ENCODE measurements at regions not wholly inside any gene's neighbourhood (a gene's known extent, or its start where the extent isn't known, plus 50 kb on each side); places are given as distances from the start of the nearest gene placed in this dataset.

GRCh38 chr20:18909254-18909653 is 95.7 kb downstream of the SCP2D1 start:
- no peak for FAIRE-seq
- Histone ChIP-seq H2AFZ (ENCODE audit: control insufficient read depth, low read length) (no peak overlapping the region), H3K79me2 (ENCODE audit: control insufficient read depth, insufficient read depth, low read length) (no peaks in the 10 kb centered on the region), H3K36me3 (ENCODE audit: control insufficient read depth in 2 of 2, extremely low read depth in 1 of 2, insufficient read depth in 2 of 2, low read length in 2 of 2) (no peaks in the 10 kb centered on the region), H3K9ac (ENCODE audit: control insufficient read depth, extremely low read depth, insufficient read depth, low read length) (no peak overlapping the region), H3K4me1 (ENCODE audit: control insufficient read depth, extremely low read depth, insufficient read depth, low read length) (no peaks in the 10 kb centered on the region), H3K27me3 (ENCODE audit: control insufficient read depth, extremely low read depth, insufficient read depth, low read length) (no peaks in the 10 kb centered on the region), H3K4me2 (ENCODE audit: control insufficient read depth, extremely low read depth, insufficient read depth, low read depth, low read length) (no peak overlapping the region), H3K27ac (ENCODE audit: control insufficient read depth, insufficient read depth, low read length) (no peak overlapping the region), H4K20me1 (ENCODE audit: control insufficient read depth, extremely low read depth, insufficient read depth, low read length) (no peaks in the 10 kb centered on the region), H3K9me1 (ENCODE audit: control insufficient read depth, extremely low read depth, insufficient read depth, low read length) (no peaks in the 10 kb centered on the region), H3K9me3 (ENCODE audit: control insufficient read depth, low read depth, low read length) (no peaks in the 10 kb centered on the region), H3K4me3 (ENCODE audit: control insufficient read depth in 2 of 3, extremely low read depth in 1 of 3, insufficient read depth in 2 of 3, low read depth in 1 of 3, low read length in 3 of 3) (no peak overlapping the region)
- dilution Hi-C loops (cut with MboI; ENCODE audit: extremely low pct_ligation_motif_present, low sequenced_read_pairs), result no loop called here
- TF ChIP-seq EZH2 (IDR thresholded peaks at IDR 0.05; ENCODE audit: low read length), result no peak
- TF ChIP-seq, protein P1, sequence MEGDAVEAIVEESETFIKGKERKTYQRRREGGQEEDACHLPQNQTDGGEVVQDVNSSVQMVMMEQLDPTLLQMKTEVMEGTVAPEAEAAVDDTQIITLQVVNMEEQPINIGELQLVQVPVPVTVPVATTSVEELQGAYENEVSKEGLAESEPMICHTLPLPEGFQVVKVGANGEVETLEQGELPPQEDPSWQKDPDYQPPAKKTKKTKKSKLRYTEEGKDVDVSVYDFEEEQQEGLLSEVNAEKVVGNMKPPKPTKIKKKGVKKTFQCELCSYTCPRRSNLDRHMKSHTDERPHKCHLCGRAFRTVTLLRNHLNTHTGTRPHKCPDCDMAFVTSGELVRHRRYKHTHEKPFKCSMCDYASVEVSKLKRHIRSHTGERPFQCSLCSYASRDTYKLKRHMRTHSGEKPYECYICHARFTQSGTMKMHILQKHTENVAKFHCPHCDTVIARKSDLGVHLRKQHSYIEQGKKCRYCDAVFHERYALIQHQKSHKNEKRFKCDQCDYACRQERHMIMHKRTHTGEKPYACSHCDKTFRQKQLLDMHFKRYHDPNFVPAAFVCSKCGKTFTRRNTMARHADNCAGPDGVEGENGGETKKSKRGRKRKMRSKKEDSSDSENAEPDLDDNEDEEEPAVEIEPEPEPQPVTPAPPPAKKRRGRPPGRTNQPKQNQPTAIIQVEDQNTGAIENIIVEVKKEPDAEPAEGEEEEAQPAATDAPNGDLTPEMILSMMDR (optimal IDR thresholded peaks at IDR 0.05 in 1 of 3, IDR thresholded peaks at IDR 0.05 in 1 of 3, conservative IDR thresholded peaks at IDR 0.05 in 1 of 3; ENCODE audit: extremely low read depth in 1 of 3, insufficient read depth in 2 of 3, low read length in 3 of 3), result no peak
- no peak for DNase-seq (ENCODE audit: low read depth, low spot score)

DNA sequence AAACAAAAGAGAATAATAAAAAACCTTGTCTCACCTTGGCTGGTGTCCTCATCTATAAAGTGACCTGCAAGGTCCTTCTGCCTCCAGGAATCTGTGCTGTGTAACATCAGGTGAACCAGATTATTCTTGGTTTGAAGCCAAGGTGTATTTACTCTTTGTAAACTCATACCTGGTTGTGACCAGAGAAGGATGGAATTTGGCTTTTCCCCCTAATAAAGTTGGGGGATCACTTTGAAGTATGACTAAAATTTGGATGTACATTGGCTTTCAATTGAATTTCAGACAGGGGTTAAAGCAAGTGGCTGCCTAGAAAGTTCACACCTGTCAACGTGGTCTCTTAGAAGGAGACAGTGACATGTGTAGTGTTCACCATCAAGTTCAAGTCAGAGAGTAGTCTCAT is 100.1 kb downstream of the SCP2D1 start:
- no peak overlapping the region for H3K4me2 ChIP-seq (ENCODE audit: control insufficient read depth, extremely low read depth, insufficient read depth, low read depth, low read length)
- H4K20me1 ChIP-seq (ENCODE audit: control insufficient read depth, extremely low read depth, insufficient read depth, low read length), result no peaks in the 10 kb centered on the region
- no peaks in the 10 kb centered on the region for H3K27me3 ChIP-seq (ENCODE audit: control insufficient read depth, extremely low read depth, insufficient read depth, low read length)
- H2AFZ ChIP-seq (ENCODE audit: control insufficient read depth, low read length), result no peak overlapping the region
- H3K9me3 ChIP-seq (ENCODE audit: control insufficient read depth, low read depth, low read length), result no peaks in the 10 kb centered on the region
- FAIRE-seq (no peak), DNase-seq (ENCODE audit: low read depth, low spot score) (no peak)
- H3K9ac ChIP-seq (ENCODE audit: control insufficient read depth, extremely low read depth, insufficient read depth, low read length), result no peak overlapping the region
- no peak overlapping the region for H3K27ac ChIP-seq (ENCODE audit: control insufficient read depth, insufficient read depth, low read length)
- no peaks in the 10 kb centered on the region for H3K79me2 ChIP-seq (ENCODE audit: control insufficient read depth, insufficient read depth, low read length)
- no peaks in the 10 kb centered on the region for H3K36me3 ChIP-seq (ENCODE audit: control insufficient read depth in 2 of 2, extremely low read depth in 1 of 2, insufficient read depth in 2 of 2, low read length in 2 of 2)
- H3K4me3 ChIP-seq (ENCODE audit: control insufficient read depth in 2 of 3, extremely low read depth in 1 of 3, insufficient read depth in 2 of 3, low read depth in 1 of 3, low read length in 3 of 3), result no peak overlapping the region
- no peak for TF ChIP-seq EZH2 (IDR thresholded peaks at IDR 0.05; ENCODE audit: low read length)
- TF ChIP-seq, protein P1 (optimal IDR thresholded peaks at IDR 0.05 in 1 of 3, IDR thresholded peaks at IDR 0.05 in 1 of 3, conservative IDR thresholded peaks at IDR 0.05 in 1 of 3; ENCODE audit: extremely low read depth in 1 of 3, insufficient read depth in 2 of 3, low read length in 3 of 3), result no peak
- no peaks in the 10 kb centered on the region for H3K9me1 ChIP-seq (ENCODE audit: control insufficient read depth, extremely low read depth, insufficient read depth, low read length)
- dilution Hi-C loops (cut with MboI; ENCODE audit: extremely low pct_ligation_motif_present, low sequenced_read_pairs), result no loop called here
- H3K4me1 ChIP-seq (ENCODE audit: control insufficient read depth, extremely low read depth, insufficient read depth, low read length), result no peaks in the 10 kb centered on the region
